MM.1S (cell line): ENCODE measurements at regions not wholly inside any gene's neighbourhood (a gene's known extent, or its start where the extent isn't known, plus 50 kb on each side); places are given as distances from the start of the nearest gene placed in this dataset.

ENCODE experiments used
- DNase-seq: peaks from one replicate; pipeline ENCODE4 v3.0.0-alpha.2; 2015
- H2AFZ ChIP-seq: fragments of 300-600 bp; sonication (generic); 2 replicates; pipeline ENCODE4 v1.6.0; 2016; ENCODE audit warnings: antibody characterized with exemption, low read length
- H3F3A ChIP-seq: fragments of 300-600 bp; sonication (generic); 2 replicates; pipeline ENCODE4 v1.6.1; 2016; ENCODE audit warnings: mild to moderate bottlenecking, antibody characterized with exemption, low read length, moderate library complexity, mixed read lengths; ENCODE audit not compliant: insufficient read depth
- H3K27ac ChIP-seq: fragments of 300-600 bp; sonication (generic); 2 replicates; pipeline ENCODE4 v1.5.1; 2016; ENCODE audit warnings: mild to moderate bottlenecking, low read length
- H3K27me3 ChIP-seq: fragments of 300-600 bp; sonication (generic); replicated peaks from 2 replicates; pipeline ENCODE4 v1.6.0; 2016; ENCODE audit warnings: low read length; ENCODE audit not compliant: insufficient read depth
- H3K36me3 ChIP-seq: fragments of 300-600 bp; sonication (generic); replicated peaks from 2 replicates; pipeline ENCODE4 v1.6.1; 2016; ENCODE audit warnings: mild to moderate bottlenecking, low read length, mixed read lengths; ENCODE audit not compliant: insufficient read depth
- H3K4me1 ChIP-seq: fragments of 300-600 bp; sonication (generic); 2 replicates; pipeline ENCODE4 v1.6.1; 2016; ENCODE audit warnings: low read length, mixed read lengths
- H3K4me2 ChIP-seq: fragments of 300-600 bp; sonication (generic); 2 replicates; pipeline ENCODE4 v1.6.0; 2016; ENCODE audit warnings: low read depth, low read length
- H3K4me3 ChIP-seq: fragments of 300-600 bp; sonication (generic); 2 replicates; pipeline ENCODE4 v1.5.1; 2016; ENCODE audit warnings: low read length, mixed read lengths
- H3K79me2 ChIP-seq: fragments of 300-600 bp; sonication (generic); 2 replicates; pipeline ENCODE4 v1.6.1; 2016; ENCODE audit warnings: mixed run types, low read length, mixed read lengths
- H3K9ac ChIP-seq: fragments of 300-600 bp; sonication (generic); 2 replicates; pipeline ENCODE4 v1.6.1; 2016; ENCODE audit warnings: low read length, mixed read lengths
- H3K9me2 ChIP-seq: fragments of 300-600 bp; sonication (generic); replicated peaks from 2 replicates; pipeline ENCODE4 v1.6.1; 2016; ENCODE audit warnings: mild to moderate bottlenecking, low read length, mixed read lengths; ENCODE audit not compliant: insufficient read depth
- H3K9me3 ChIP-seq: fragments of 300-600 bp; sonication (generic); replicated peaks from 2 replicates; pipeline ENCODE4 v1.6.1; 2016; ENCODE audit warnings: mild to moderate bottlenecking, low read length, mixed read lengths; ENCODE audit not compliant: insufficient read depth
- H4K20me1 ChIP-seq: fragments of 300-600 bp; sonication (generic); 2 replicates; pipeline ENCODE4 v1.6.1; 2016; ENCODE audit warnings: mild to moderate bottlenecking, low read length, moderate library complexity, mixed read lengths; ENCODE audit not compliant: insufficient read depth
- CTCF ChIP-seq: fragments of 300-600 bp; sonication (generic); IDR thresholded peaks from 2 replicates; pipeline ENCODE4 v1.5.1; 2016; ENCODE audit warnings: antibody characterized with exemption, low read length, mixed read lengths
- EZH2 ChIP-seq: fragments of 300-600 bp; sonication (generic); optimal IDR thresholded peaks from 2 replicates; pipeline ENCODE3; 2017; ENCODE audit warnings: low read depth, mild to moderate bottlenecking, antibody characterized with exemption, low read length, mixed read lengths
- EZH2phosphoT487 ChIP-seq: fragments of 300-600 bp; sonication (generic); IDR thresholded peaks from 2 replicates; pipeline ENCODE4 v1.6.1; 2018; ENCODE audit warnings: antibody characterized with exemption, low read length

GRCh38 chr9:87243602-87244001, 254.1 kb upstream of the DAPK1 start:
- DNase-seq: no peak
- TF ChIP-seq CTCF (no peak), EZH2phosphoT487 (no peak), EZH2 (no peak)
- H3K9ac ChIP-seq: no peak overlapping the region
- no peak overlapping the region for H3K27ac ChIP-seq
- H3K9me3 ChIP-seq: no peaks in the 10 kb centered on the region; the same call in 1 of the 2 replicates
- no peak overlapping the region for H3K4me2 ChIP-seq
- no peak overlapping the region for H3K4me3 ChIP-seq
- H3K36me3 ChIP-seq: no peaks in the 10 kb centered on the region
- H2AFZ ChIP-seq: no peak overlapping the region
- H3K4me1 ChIP-seq: no peaks in the 10 kb centered on the region
- H3K27me3 ChIP-seq: no peaks in the 10 kb centered on the region
- H3K79me2 ChIP-seq: no peaks in the 10 kb centered on the region
- no peaks in the 10 kb centered on the region for H3K9me2 ChIP-seq
- no peaks in the 10 kb centered on the region for H3F3A ChIP-seq
- no peaks in the 10 kb centered on the region for H4K20me1 ChIP-seq

- H3K36me3 ChIP-seq: no peaks in the 10 kb centered on the region
- no peaks in the 10 kb centered on the region for H3K9me2 ChIP-seq
- no peaks in the 10 kb centered on the region for H4K20me1 ChIP-seq
- H3K4me2 ChIP-seq: no peak overlapping the region
- H3K4me1 ChIP-seq: no peaks in the 10 kb centered on the region
- no peaks in the 10 kb centered on the region for H3K27me3 ChIP-seq
- no peak overlapping the region for H2AFZ ChIP-seq
- no peaks in the 10 kb centered on the region for H3K79me2 ChIP-seq
- no peaks in the 10 kb centered on the region for H3F3A ChIP-seq
- no peak overlapping the region for H3K27ac ChIP-seq
- H3K9me3 ChIP-seq: no peaks in the 10 kb centered on the region; the same call in 1 of the 2 replicates
- no peak for DNase-seq
- H3K9ac ChIP-seq: no peak overlapping the region
- no peak for TF ChIP-seq EZH2
- no peak for TF ChIP-seq CTCF
- TF ChIP-seq EZH2phosphoT487: no peak
- H3K4me3 ChIP-seq: no peak overlapping the region
Observed at GRCh38 chr9:87245271-87245670, 252.4 kb upstream of the DAPK1 start.

GRCh38 chr9:87247097-87247496, 250.6 kb upstream of the DAPK1 start:
- DNase-seq: no peak
- Histone ChIP-seq H3K79me2 (no peaks in the 10 kb centered on the region), H3K36me3 (no peaks in the 10 kb centered on the region), H3K4me3 (no peak overlapping the region), H3K9me3 (no peaks in the 10 kb centered on the region), H3K27ac (no peak overlapping the region), H3K4me1 (no peaks in the 10 kb centered on the region), H3K27me3 (no peaks in the 10 kb centered on the region), H3F3A (no peaks in the 10 kb centered on the region), H2AFZ (no peak overlapping the region), H4K20me1 (no peaks in the 10 kb centered on the region), H3K9ac (no peak overlapping the region), H3K9me2 (no peaks in the 10 kb centered on the region), H3K4me2 (no peak overlapping the region)
- TF ChIP-seq EZH2: no peak
- TF ChIP-seq CTCF: no peak
- TF ChIP-seq EZH2phosphoT487: no peak
